Lower lobe of right lung (tissue), 2 donors: ENCODE measurements at regions not wholly inside any gene's neighbourhood (a gene's known extent, or its start where the extent isn't known, plus 50 kb on each side); places are given as distances from the start of the nearest gene placed in this dataset.

Experiments
- ATAC-seq, 2 donors: fragments of 200-7000 bp; cut with Tn5 transposase; one replicate each; pipeline ENCODE4 v1.9.1; 2020 to 2022; ENCODE audit warnings: mild to moderate bottlenecking in 2 of 2, moderate library complexity in 2 of 2
- DNase-seq: peaks from one replicate; pipeline ENCODE4 v3.0.0-alpha.2; 2020
- H3K27ac ChIP-seq: fragments of 200-600 bp; one replicate; pipeline ENCODE4 v1.8.0; 2022
- H3K27me3 ChIP-seq: fragments of 200-600 bp; one replicate; pipeline ENCODE4 v1.8.0; 2022; ENCODE audit warnings: low read depth
- H3K36me3 ChIP-seq: fragments of 200-600 bp; one replicate; pipeline ENCODE4 v1.8.0; 2022; ENCODE audit warnings: mild to moderate bottlenecking
- H3K4me1 ChIP-seq: fragments of 200-600 bp; one replicate; pipeline ENCODE4 v1.8.0; 2022
- H3K4me3 ChIP-seq: fragments of 200-600 bp; one replicate; pipeline ENCODE4 v1.8.0; 2022; ENCODE audit warnings: mild to moderate bottlenecking
- H3K9me3 ChIP-seq: fragments of 200-600 bp; one replicate; pipeline ENCODE4 v1.8.0; 2022
- intact Hi-C: fragments of 100-400 bp; cut with DNase I; formaldehyde crosslinking; loops from one replicate; pipeline ENCODE4 v1.11.0; 2022
- TF ChIP-seq, protein P1 (sequence below): fragments of 200-600 bp; IDR thresholded peaks from one replicate; pipeline ENCODE4 v1.8.0; 2022; ENCODE audit warnings: antibody characterized with exemption, mild to moderate bottlenecking
- donor health status: DM: no; HTN: yes; CAD: no; lungs with severe emphysema.

GRCh38 chr12:125254856-125255255, 189.6 kb downstream of the AACS start:
- H3K4me1 ChIP-seq, result no peaks in the 10 kb centered on the region
- H3K27ac ChIP-seq, result no peak overlapping the region
- DNase-seq (no peak), ATAC-seq (no peak)
- intact Hi-C loops, result no loop called here
- H3K9me3 ChIP-seq, result no peaks in the 10 kb centered on the region
- no peaks in the 10 kb centered on the region for H3K27me3 ChIP-seq
- TF ChIP-seq, protein P1, sequence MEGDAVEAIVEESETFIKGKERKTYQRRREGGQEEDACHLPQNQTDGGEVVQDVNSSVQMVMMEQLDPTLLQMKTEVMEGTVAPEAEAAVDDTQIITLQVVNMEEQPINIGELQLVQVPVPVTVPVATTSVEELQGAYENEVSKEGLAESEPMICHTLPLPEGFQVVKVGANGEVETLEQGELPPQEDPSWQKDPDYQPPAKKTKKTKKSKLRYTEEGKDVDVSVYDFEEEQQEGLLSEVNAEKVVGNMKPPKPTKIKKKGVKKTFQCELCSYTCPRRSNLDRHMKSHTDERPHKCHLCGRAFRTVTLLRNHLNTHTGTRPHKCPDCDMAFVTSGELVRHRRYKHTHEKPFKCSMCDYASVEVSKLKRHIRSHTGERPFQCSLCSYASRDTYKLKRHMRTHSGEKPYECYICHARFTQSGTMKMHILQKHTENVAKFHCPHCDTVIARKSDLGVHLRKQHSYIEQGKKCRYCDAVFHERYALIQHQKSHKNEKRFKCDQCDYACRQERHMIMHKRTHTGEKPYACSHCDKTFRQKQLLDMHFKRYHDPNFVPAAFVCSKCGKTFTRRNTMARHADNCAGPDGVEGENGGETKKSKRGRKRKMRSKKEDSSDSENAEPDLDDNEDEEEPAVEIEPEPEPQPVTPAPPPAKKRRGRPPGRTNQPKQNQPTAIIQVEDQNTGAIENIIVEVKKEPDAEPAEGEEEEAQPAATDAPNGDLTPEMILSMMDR, result no peak
- H3K4me3 ChIP-seq, result no peak overlapping the region
- no peaks in the 10 kb centered on the region for H3K36me3 ChIP-seq

GRCh38 chr12:125255935-125256633, 190.8 kb downstream of the AACS start:
- intact Hi-C loops, result no loop called here
- ATAC-seq (no peak), DNase-seq (no peak)
- Histone ChIP-seq H3K4me1 (no peaks in the 10 kb centered on the region), H3K27ac (no peak overlapping the region), H3K27me3 (no peaks in the 10 kb centered on the region), H3K9me3 (no peaks in the 10 kb centered on the region), H3K4me3 (no peak overlapping the region), H3K36me3 (no peaks in the 10 kb centered on the region)
- TF ChIP-seq, protein P1, result no peak

- H3K4me1 ChIP-seq, result no peaks in the 10 kb centered on the region
Observed at GRCh38 chr12:125256634-125256936, 191.3 kb downstream of the AACS start.

DNA sequence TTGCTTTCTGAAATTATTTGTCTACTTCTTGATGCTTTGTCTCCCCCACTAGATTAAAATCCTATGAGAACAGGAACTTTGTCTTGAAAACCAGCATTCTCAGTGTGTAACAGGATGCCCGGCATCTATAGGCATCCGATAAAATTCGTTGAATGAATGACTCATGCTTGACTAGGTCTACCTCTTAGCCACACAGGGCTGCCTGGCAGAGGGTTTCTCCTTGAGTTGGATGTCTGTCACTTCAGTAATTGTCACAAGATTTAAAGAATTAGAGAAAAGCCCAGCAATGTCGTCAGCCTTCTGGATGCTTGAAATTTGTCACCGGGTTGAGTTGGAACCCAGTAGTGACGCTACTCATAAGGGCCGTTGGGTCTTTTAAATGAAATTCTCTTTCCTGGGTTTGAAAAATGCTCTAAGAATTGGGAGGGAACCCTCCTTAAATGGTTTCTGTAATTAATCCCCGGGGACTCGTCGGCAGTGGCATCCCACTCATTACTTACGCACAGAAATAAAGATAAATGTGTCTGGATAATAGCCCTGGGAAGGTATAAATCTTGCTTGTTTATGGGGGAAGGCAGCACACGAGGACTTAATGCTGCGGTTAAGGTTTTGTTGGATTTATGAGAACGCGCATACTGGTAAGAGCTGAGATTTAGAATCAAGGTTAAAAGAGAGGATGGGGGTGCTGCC, 194.1 kb downstream of the AACS start:
- Histone ChIP-seq H3K27me3 (no peaks in the 10 kb centered on the region), H3K36me3 (no peaks in the 10 kb centered on the region), H3K4me1 (no peaks in the 10 kb centered on the region), H3K4me3 (no peak overlapping the region), H3K27ac (no peak overlapping the region), H3K9me3 (no peaks in the 10 kb centered on the region)
- DNase-seq (no peak), ATAC-seq (no peak)
- intact Hi-C loops, result no loop called here
- TF ChIP-seq, protein P1, result no peak

More at GRCh38 chr12:125256634-125256936, 191.3 kb downstream of the AACS start:
- TF ChIP-seq, protein P1, result no peak
- ATAC-seq (no peak), DNase-seq (no peak)
- intact Hi-C loops, result no loop called here
- Histone ChIP-seq H3K27ac (no peak overlapping the region), H3K27me3 (no peaks in the 10 kb centered on the region), H3K4me3 (no peak overlapping the region), H3K36me3 (no peaks in the 10 kb centered on the region), H3K9me3 (no peaks in the 10 kb centered on the region)

GRCh38 chr12:125262851-125263250, 197.6 kb downstream of the AACS start:
- intact Hi-C loops, result no loop called here
- DNase-seq (no peak), ATAC-seq (no peak)
- Histone ChIP-seq H3K9me3 (no peaks in the 10 kb centered on the region), H3K4me3 (no peak overlapping the region), H3K4me1 (no peaks in the 10 kb centered on the region), H3K27ac (no peak overlapping the region), H3K27me3 (no peaks in the 10 kb centered on the region), H3K36me3 (no peaks in the 10 kb centered on the region)
- TF ChIP-seq, protein P1, result no peak
